Fibroblast of lung (primary cell): ENCODE measurements at regions not wholly inside any gene's neighbourhood (a gene's known extent, or its start where the extent isn't known, plus 50 kb on each side); places are given as distances from the start of the nearest gene placed in this dataset.

Experiments used
- DNase-seq, 2 donors: peaks; one replicate each; pipeline versions ENCODE4 v3.0.0 to v3.0.0-alpha.2; 2010; ENCODE audit warnings: low read depth in 2 of 2
- H2AFZ ChIP-seq: 2 replicates; pipeline ENCODE4 v1.5.1; 2012; ENCODE audit warnings: low read length, control low read depth, inconsistent platforms
- H3K27ac ChIP-seq: 2 replicates; pipeline ENCODE4 v1.5.1; 2011; ENCODE audit warnings: low read length, control low read depth; ENCODE audit not compliant: insufficient read depth
- H3K27me3 ChIP-seq: 2 replicates; pipeline ENCODE4 v1.5.1; 2011; ENCODE audit warnings: mild to moderate bottlenecking, low read length; ENCODE audit not compliant: control insufficient read depth, insufficient read depth
- H3K36me3 ChIP-seq: 2 replicates; pipeline ENCODE4 v1.5.1; 2011; ENCODE audit warnings: low read length; ENCODE audit not compliant: control insufficient read depth, insufficient read depth
- H3K4me1 ChIP-seq: 2 replicates; pipeline ENCODE4 v1.5.1; 2011; ENCODE audit warnings: low read length; ENCODE audit not compliant: control insufficient read depth, insufficient read depth; ENCODE audit errors: extremely low read depth
- H3K4me2 ChIP-seq: 2 replicates; pipeline ENCODE4 v1.5.1; 2011; ENCODE audit warnings: low read length, control low read depth; ENCODE audit not compliant: insufficient read depth; ENCODE audit errors: extremely low read depth
- H3K4me3 ChIP-seq, 4 experiments: fragments of 200-600 bp in 1 of 4; sonication (generic) in 1 of 4; replicated peaks in 1 of 4; 2 replicates each; pipeline ENCODE4 v1.5.1; 2011 to 2016; ENCODE audit warnings: low read length in 4 of 4, low read depth in 3 of 4, mild to moderate bottlenecking in 3 of 4, control low read depth in 2 of 4, inconsistent platforms in 1 of 4, mixed read lengths in 1 of 4; ENCODE audit not compliant: insufficient read depth in 1 of 4; ENCODE audit errors: control extremely low read depth in 1 of 4
- H3K79me2 ChIP-seq: 2 replicates; pipeline ENCODE4 v1.5.1; 2012; ENCODE audit warnings: mild to moderate bottlenecking, low read length, inconsistent platforms; ENCODE audit not compliant: control insufficient read depth, insufficient read depth
- H3K9ac ChIP-seq: 2 replicates; pipeline ENCODE4 v1.5.1; 2011; ENCODE audit warnings: mild to moderate bottlenecking, low read length, control low read depth; ENCODE audit not compliant: insufficient read depth
- H3K9me3 ChIP-seq: 2 replicates; pipeline ENCODE4 v1.5.1; 2012; ENCODE audit warnings: low read depth, low read length; ENCODE audit not compliant: control insufficient read depth, insufficient read depth
- H4K20me1 ChIP-seq: 2 replicates; pipeline ENCODE4 v1.5.1; 2011; ENCODE audit warnings: low read length; ENCODE audit not compliant: control insufficient read depth, insufficient read depth; ENCODE audit errors: extremely low read depth
- CTCF ChIP-seq, 2 donors: IDR thresholded peaks in 1 of 2; conservative IDR thresholded peaks in 1 of 2; 1 replicate in 1 of 2; 2 replicates in 1 of 2; pipeline ENCODE4 v1.5.1; 2011 to 2012; ENCODE audit warnings: low read length in 2 of 2, control low read depth in 1 of 2, inconsistent platforms in 1 of 2, low read depth in 1 of 2, mild to moderate bottlenecking in 1 of 2
- EZH2 ChIP-seq: IDR thresholded peaks from 2 replicates; pipeline ENCODE4 v1.5.1; 2012; ENCODE audit warnings: low read length, control low read depth, mild to moderate bottlenecking; ENCODE audit errors: missing control alignments

- H3K79me2 ChIP-seq = no peaks in the 10 kb centered on the region
- H3K4me2 ChIP-seq = no peak overlapping the region
- no peaks in the 10 kb centered on the region for H3K27me3 ChIP-seq
- H3K36me3 ChIP-seq = no peaks in the 10 kb centered on the region
- H3K4me3 ChIP-seq = no peak overlapping the region
- H3K9ac ChIP-seq = no peak overlapping the region
- no peaks in the 10 kb centered on the region for H3K9me3 ChIP-seq
- no peak overlapping the region for H2AFZ ChIP-seq
- H3K27ac ChIP-seq = no peak overlapping the region
- TF ChIP-seq CTCF (conservative IDR thresholded peaks at IDR 0.05 in 1 of 2, IDR thresholded peaks at IDR 0.05 in 1 of 2; ENCODE audit: low read depth in 1 of 2, low read length in 2 of 2) (no peak), EZH2 (no peak)
- no peaks in the 10 kb centered on the region for H3K4me1 ChIP-seq
- H4K20me1 ChIP-seq = no peaks in the 10 kb centered on the region
- DNase-seq = no peak
These were observed 337.4 kb upstream of the ATP10B start for GRCh38 chr5:161189452-161189851.

- Histone ChIP-seq H3K27ac (no peak overlapping the region), H3K4me2 (no peak overlapping the region), H3K9ac (no peak overlapping the region), H2AFZ (no peak overlapping the region), H4K20me1 (no peaks in the 10 kb centered on the region), H3K9me3 (no peaks in the 10 kb centered on the region), H3K79me2 (no peaks in the 10 kb centered on the region), H3K4me1 (no peaks in the 10 kb centered on the region), H3K27me3 (no peaks in the 10 kb centered on the region), H3K36me3 (no peaks in the 10 kb centered on the region), H3K4me3 (no peak overlapping the region)
- no peak for DNase-seq
- no peak for TF ChIP-seq EZH2
- TF ChIP-seq CTCF (conservative IDR thresholded peaks at IDR 0.05 in 1 of 2, IDR thresholded peaks at IDR 0.05 in 1 of 2; ENCODE audit: low read depth in 1 of 2, low read length in 2 of 2) = no peak
These were observed 331.5 kb upstream of the ATP10B start for GRCh38 chr5:161183559-161183958.

GRCh38 chr5:161176221-161176620 lies 324.2 kb upstream of the ATP10B start:
- no peak overlapping the region for H2AFZ ChIP-seq
- no peak overlapping the region for H3K4me3 ChIP-seq

More at GRCh38 chr5:161176221-161176620, 324.2 kb upstream of the ATP10B start:
- no peaks in the 10 kb centered on the region for H3K9me3 ChIP-seq
- no peaks in the 10 kb centered on the region for H4K20me1 ChIP-seq
- H3K4me1 ChIP-seq = no peaks in the 10 kb centered on the region
- H3K36me3 ChIP-seq = no peaks in the 10 kb centered on the region
- H3K27me3 ChIP-seq = no peaks in the 10 kb centered on the region
- H3K4me2 ChIP-seq = no peak overlapping the region
- no peak for DNase-seq
- H3K9ac ChIP-seq = no peak overlapping the region
- no peaks in the 10 kb centered on the region for H3K79me2 ChIP-seq
- no peak overlapping the region for H3K27ac ChIP-seq
- TF ChIP-seq EZH2 = no peak
- TF ChIP-seq CTCF (conservative IDR thresholded peaks at IDR 0.05 in 1 of 2, IDR thresholded peaks at IDR 0.05 in 1 of 2; ENCODE audit: low read depth in 1 of 2, low read length in 2 of 2) = no peak
